HG03103 (cell line): ENCODE measurements at regions not wholly inside any gene's neighbourhood (a gene's known extent, or its start where the extent isn't known, plus 50 kb on each side); places are given as distances from the start of the nearest gene placed in this dataset.
"Not testable (repeated sequence)": the region's sequence is repeated elsewhere in the genome, so short reads cannot be mapped to it uniquely, and the experiment has no call there.

Source experiments
- ATAC-seq: cut with Tn5 transposase; IDR thresholded peaks from one replicate; pipeline ENCODE4 v1.9.1; 2021; ENCODE audit warnings: low read depth; ENCODE audit not compliant: unreplicated experiment

GRCh38 chr9:42370172-42370571 is 186.7 kb downstream of the SPATA31A6 start:
- ATAC-seq = not testable (repeated sequence)

- ATAC-seq = not testable (repeated sequence)
These were observed 188.0 kb downstream of the SPATA31A6 start for GRCh38 chr9:42371417-42371816.

DNA sequence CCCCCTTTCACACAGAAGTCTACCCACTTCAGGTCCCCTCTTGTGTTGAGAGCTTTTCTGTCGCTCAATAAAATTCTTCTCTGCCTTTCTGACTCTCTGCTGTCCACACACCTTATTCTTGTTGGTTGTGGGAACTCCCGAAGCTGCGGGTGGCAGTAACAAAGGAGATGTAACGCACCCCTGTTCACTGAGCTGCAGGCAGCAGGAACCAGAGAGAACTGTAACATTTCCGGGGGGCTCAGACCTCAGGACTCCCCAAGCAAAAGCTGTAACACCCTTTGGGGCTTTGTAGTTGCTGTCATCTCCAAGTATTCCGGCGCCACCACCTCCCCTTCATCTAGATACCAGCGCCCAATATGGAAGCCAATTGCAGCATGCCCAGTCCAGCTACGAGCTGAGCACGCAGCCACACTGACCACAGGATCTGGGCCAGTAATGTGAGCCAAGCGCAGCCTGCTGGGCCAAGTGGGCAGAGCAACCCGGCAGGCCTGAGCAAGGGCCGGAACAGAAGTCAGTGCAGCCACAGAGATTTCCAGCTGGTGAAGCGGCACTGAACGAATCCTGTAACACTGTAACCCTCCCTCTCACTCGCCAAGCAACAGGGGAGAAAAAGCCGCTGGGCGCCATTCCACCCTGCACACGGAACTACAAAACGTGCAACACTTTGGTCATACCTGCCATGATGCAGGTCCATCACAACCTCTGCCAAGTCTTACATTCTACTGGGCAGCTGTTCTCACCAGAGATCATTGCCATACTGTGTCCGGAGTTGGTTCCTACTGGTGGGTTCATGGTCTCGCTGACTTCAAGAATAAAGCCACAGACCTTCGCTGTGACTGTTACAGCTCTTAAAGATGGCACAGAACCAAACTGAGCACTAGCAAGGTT is 194.3 kb downstream of the SPATA31A6 start:
- ATAC-seq = not testable (repeated sequence)

GRCh38 chr9:42378418-42378815 is 195.0 kb downstream of the SPATA31A6 start:
- ATAC-seq = no peak

DNA sequence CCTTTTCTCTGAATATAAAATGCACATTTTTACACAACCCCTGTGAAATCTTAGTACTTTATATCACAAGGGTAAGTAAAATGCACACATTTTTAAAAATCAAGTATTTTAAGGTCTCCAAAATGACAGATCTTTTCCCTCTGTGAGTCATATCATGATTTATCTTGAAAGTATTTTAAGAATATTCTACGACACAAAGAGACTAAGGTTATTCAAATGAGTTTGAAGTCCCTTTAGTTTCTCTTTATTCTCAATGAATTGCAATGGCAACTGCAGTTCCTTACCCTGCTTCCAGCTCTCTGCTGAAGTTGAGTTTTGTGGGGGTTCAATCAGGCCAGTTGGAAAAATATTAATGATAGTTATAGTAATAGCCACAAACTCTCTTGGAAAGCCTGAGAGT is 196.1 kb downstream of the SPATA31A6 start:
- not testable (repeated sequence) for ATAC-seq

GRCh38 chr9:42384585-42384984 is 201.1 kb downstream of the SPATA31A6 start:
- not testable (repeated sequence) for ATAC-seq

DNA sequence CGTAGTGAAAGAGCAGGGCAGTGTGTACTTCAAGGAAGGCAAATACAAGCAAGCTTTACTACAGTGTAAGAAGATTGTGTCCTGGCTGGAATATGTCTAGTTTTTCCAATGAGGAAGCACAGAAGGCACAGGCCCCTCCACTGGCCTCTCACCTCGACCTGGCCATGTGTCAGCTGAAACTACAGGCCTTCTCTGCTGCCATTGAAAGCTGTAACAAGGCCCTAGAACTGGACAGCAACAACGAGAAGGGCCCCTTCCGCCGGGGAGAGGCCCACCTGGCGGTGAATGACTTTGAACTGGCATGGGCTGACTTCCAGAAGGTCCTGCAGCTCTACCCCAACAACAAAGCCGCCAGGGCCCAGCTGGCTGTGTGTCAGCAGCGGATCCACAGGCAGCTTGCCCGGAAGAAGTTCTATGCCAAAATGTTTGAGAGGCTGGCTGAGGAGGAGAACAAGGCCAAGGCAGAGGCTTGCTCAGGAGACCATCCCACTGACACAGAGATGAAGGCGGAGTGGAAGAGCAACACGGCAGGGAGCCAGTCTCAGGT is 202.2 kb downstream of the SPATA31A6 start:
- ATAC-seq = not testable (repeated sequence)

DNA sequence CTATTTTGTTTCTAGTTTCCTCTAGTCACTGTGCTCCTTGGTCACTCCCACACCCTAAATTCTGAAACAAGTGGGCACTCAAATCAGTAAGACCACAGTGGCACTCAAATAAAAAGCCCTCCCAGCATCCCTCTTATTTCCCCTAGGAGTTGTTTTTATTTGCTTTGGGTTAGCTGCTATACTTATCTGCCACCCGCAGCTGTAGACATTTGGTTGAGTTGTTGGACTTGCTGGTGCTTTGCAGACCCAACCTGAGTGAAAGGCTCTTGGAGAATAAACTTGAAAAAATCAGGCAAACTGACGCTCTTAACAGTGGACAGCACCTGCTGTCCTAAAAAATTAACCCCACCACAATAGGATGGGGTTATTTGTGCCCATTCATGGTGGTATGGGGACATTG is 203.0 kb downstream of the SPATA31A6 start:
- no peak for ATAC-seq

- ATAC-seq = no peak
These were observed 204.8 kb downstream of the SPATA31A6 start for GRCh38 chr9:42388146-42388690.

GRCh38 chr9:42388846-42389245 is 205.4 kb downstream of the SPATA31A6 start:
- no peak for ATAC-seq

GRCh38 chr9:42392773-42393455 is 209.5 kb downstream of the SPATA31A6 start:
- not testable (repeated sequence) for ATAC-seq

- no peak for ATAC-seq
These were observed 212.9 kb downstream of the SPATA31A6 start for GRCh38 chr9:42396318-42396717.

GRCh38 chr9:42397336-42397735 is 213.9 kb downstream of the SPATA31A6 start:
- not testable (repeated sequence) for ATAC-seq

DNA sequence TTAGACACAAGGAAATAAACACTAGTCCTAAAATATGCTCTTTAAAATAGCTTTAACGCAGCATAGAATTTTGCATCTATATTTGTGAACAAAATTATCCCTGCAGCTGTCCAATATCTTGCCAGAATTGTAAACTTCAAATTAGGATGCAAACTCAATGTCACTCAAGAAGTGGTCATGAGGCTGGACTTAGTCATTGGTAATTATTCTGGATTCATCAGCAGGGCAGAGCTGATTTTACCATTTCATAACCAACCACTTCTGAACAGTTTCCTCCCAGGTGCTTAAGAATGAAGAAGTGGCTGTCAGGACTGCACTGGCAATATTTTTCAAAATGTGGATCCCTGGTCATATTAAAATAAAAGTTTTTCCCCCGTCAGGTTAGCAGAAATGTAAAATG is 219.5 kb downstream of the SPATA31A6 start:
- ATAC-seq = not testable (repeated sequence)

DNA sequence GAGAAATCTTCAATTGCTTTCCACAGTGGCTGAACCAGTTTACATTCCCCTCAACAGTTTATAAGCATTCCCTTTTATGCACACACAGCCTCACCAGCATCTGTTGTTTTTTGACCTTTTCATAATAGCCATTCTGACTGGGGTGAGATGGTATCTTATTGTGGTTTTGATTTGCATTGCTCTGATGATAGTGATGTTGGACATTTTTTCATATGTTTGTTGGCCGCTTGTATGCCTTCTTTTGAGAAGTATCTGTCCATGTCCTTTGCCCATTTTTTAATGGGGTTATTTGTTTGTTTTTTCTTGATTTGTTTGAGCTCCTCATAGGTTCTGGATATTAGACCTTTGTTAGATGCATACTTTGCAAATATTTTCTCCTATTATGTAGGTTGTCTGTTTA is 226.1 kb downstream of the SPATA31A6 start:
- not testable (repeated sequence) for ATAC-seq

GRCh38 chr9:42412354-42412753 is 228.9 kb downstream of the SPATA31A6 start:
- ATAC-seq = not testable (repeated sequence)

DNA sequence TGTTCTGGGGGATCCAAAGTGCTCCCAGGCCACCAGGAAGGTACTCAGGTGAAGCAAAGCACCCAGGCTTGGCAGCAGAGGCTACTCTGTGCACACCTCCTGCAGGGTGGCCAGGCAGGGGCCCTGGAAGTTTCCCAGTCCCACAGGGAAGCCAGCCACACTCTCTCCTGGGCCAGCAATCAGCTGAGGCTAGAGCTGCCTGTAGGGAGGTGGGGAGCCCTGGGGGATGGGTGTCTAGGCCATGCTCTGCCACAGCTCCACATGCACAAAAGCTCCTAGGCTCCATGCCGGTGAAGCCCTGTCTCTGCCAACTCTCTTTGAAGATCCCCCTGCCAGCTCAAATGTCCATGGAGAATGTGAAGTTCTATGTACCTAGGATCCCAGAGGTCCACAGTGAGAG is 231.4 kb downstream of the SPATA31A6 start:
- not testable (repeated sequence) for ATAC-seq

- peak; percentile 46 for ATAC-seq
These were observed 236.2 kb downstream of the SPATA31A6 start for GRCh38 chr9:42419652-42420051.

DNA sequence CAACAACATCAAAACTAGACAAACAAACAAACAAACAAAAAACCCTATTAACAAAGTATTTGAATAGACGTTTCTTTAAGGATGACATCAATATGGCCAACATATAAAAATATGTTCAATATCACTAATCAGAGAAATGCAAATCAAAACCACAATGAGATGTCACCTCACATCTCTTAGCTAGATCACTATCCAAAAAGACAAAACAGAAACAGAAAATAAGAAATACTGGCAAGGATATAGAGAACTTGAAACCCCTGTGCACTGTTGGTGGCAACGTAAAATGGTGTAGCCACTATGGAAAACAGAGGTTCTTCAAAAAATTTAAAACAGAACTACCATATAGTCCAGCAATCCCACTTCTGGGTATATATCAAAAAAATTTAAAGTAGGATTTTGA is 236.9 kb downstream of the SPATA31A6 start:
- not testable (repeated sequence) for ATAC-seq

DNA sequence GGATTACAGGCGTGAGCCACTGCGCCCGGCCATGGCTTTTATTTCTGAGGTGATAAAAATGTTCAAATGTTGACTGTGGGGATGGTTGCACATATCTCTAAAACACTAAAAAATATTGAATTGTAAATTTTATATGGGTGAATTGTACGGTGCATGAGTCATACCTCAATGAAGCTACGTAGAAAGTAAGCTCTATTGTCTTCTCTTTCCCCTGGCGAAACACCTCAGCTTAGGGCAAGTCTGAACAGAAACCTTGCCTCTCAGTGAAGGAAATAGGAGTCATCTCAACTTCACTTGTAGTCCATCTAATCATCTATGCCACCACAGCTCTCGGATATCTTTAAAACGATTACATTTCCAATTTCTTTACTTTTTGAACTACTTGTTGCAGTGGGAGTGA is 238.2 kb downstream of the SPATA31A6 start:
- ATAC-seq = not testable (repeated sequence)
